Liver (tissue), 8 donors: ENCODE measurements at regions not wholly inside any gene's neighbourhood (a gene's known extent, or its start where the extent isn't known, plus 50 kb on each side); places are given as distances from the start of the nearest gene placed in this dataset.

ENCODE experiments used
- DNase-seq: peaks from one replicate; pipeline ENCODE4 v3.0.0-alpha.2; 2017; ENCODE audit warnings: low spot score
- H3K27ac ChIP-seq, 2 donors: one replicate each; pipeline ENCODE4 v1.7.0; 2013; ENCODE audit warnings: inconsistent platforms in 2 of 2, low read length in 2 of 2, control low read depth in 1 of 2, low read depth in 1 of 2, mild to moderate bottlenecking in 1 of 2
- H3K27me3 ChIP-seq, 4 donors: one replicate each; pipeline versions ENCODE4 v1.6.1 to v1.7.0; 2013; ENCODE audit warnings: low read length in 3 of 4, inconsistent platforms in 1 of 4, mild to moderate bottlenecking in 1 of 4, moderate library complexity in 1 of 4; ENCODE audit not compliant: control insufficient read depth in 4 of 4, insufficient read depth in 4 of 4
- H3K36me3 ChIP-seq, 4 donors: one replicate each; pipeline versions ENCODE4 v1.6.1 to v1.7.0; 2013; ENCODE audit warnings: low read length in 3 of 4, mild to moderate bottlenecking in 3 of 4, low read depth in 1 of 4, moderate library complexity in 1 of 4; ENCODE audit not compliant: control insufficient read depth in 4 of 4, insufficient read depth in 3 of 4
- H3K4me1 ChIP-seq, 4 donors: one replicate each; pipeline versions ENCODE4 v1.6.1 to v1.7.0; 2013; ENCODE audit warnings: low read length in 3 of 4, mild to moderate bottlenecking in 3 of 4, moderate library complexity in 1 of 4; ENCODE audit not compliant: control insufficient read depth in 4 of 4, insufficient read depth in 4 of 4
- H3K4me3 ChIP-seq, 3 donors: one replicate each; pipeline versions ENCODE4 v1.6.1 to v1.7.0; 2013; ENCODE audit warnings: low read length in 3 of 3, control low read depth in 1 of 3, low read depth in 1 of 3, mild to moderate bottlenecking in 1 of 3
- H3K9ac ChIP-seq, 2 donors: one replicate each; pipeline ENCODE4 v1.7.0; 2013; ENCODE audit warnings: low read length in 2 of 2, mild to moderate bottlenecking in 2 of 2, moderate library complexity in 2 of 2, control low read depth in 1 of 2, low read depth in 1 of 2
- H3K9me3 ChIP-seq, 4 donors: one replicate each; pipeline versions ENCODE4 v1.6.1 to v1.7.0; 2013; ENCODE audit warnings: low read length in 3 of 4; ENCODE audit not compliant: control insufficient read depth in 4 of 4
- ATF3 ChIP-seq: IDR thresholded peaks from 2 replicates; pipeline ENCODE4 v1.6.1; 2016; ENCODE audit warnings: antibody characterized with exemption
- CTCF ChIP-seq: fragments of 150-350 bp; IDR thresholded peaks from 2 replicates; pipeline ENCODE4 v1.5.1; 2017; ENCODE audit warnings: improper control_type of control experiment, low read depth, low read length; ENCODE audit not compliant: missing input control
- EGR1 ChIP-seq, 2 donors: IDR thresholded peaks; 2 replicates each; pipeline ENCODE4 v1.6.1; 2016 to 2018; ENCODE audit warnings: antibody characterized with exemption in 2 of 2, low read depth in 2 of 2
- FOXA1 ChIP-seq: IDR thresholded peaks from 2 replicates; pipeline ENCODE4 v1.6.1; 2016; ENCODE audit warnings: antibody characterized with exemption
- GABPA ChIP-seq, 2 donors: IDR thresholded peaks in 1 of 2; conservative IDR thresholded peaks in 1 of 2; 2 replicates each; pipeline ENCODE4 v1.6.1; 2016; ENCODE audit warnings: antibody characterized with exemption in 2 of 2, mild to moderate bottlenecking in 1 of 2, moderate library complexity in 1 of 2
- HNF4A ChIP-seq, 2 donors: conservative IDR thresholded peaks; 2 replicates each; pipeline ENCODE4 v1.6.1; 2016; ENCODE audit warnings: antibody characterized with exemption in 2 of 2, mild to moderate bottlenecking in 2 of 2
- HNF4G ChIP-seq: IDR thresholded peaks from 2 replicates; pipeline ENCODE4 v1.6.1; 2016; ENCODE audit warnings: antibody characterized with exemption
- JUND ChIP-seq, 2 donors: IDR thresholded peaks; 2 replicates each; pipeline ENCODE4 v1.6.1; 2016; ENCODE audit warnings: antibody characterized with exemption in 2 of 2
- MAX ChIP-seq: IDR thresholded peaks from 2 replicates; pipeline ENCODE4 v1.6.1; 2016; ENCODE audit warnings: antibody characterized with exemption
- NR2F2 ChIP-seq: IDR thresholded peaks from 2 replicates; pipeline ENCODE4 v1.6.1; 2016; ENCODE audit warnings: antibody characterized with exemption
- RAD21 ChIP-seq, 2 donors: IDR thresholded peaks; 2 replicates each; pipeline ENCODE4 v1.6.1; 2016; ENCODE audit warnings: antibody characterized with exemption in 2 of 2, mild to moderate bottlenecking in 2 of 2
- REST ChIP-seq: IDR thresholded peaks from 2 replicates; pipeline ENCODE4 v1.6.1; 2016; ENCODE audit warnings: antibody characterized with exemption, mild to moderate bottlenecking
- RXRA ChIP-seq, 2 donors: IDR thresholded peaks; 2 replicates each; pipeline ENCODE4 v1.6.1; 2017 to 2018; ENCODE audit warnings: antibody characterized with exemption in 2 of 2, mild to moderate bottlenecking in 1 of 2
- SP1 ChIP-seq: IDR thresholded peaks from 2 replicates; pipeline ENCODE4 v1.6.1; 2018; ENCODE audit warnings: antibody characterized with exemption, mild to moderate bottlenecking
- TAF1 ChIP-seq: conservative IDR thresholded peaks from 2 replicates; pipeline ENCODE4 v1.6.1; 2016; ENCODE audit warnings: antibody characterized with exemption, mild to moderate bottlenecking
- YY1 ChIP-seq: IDR thresholded peaks from 2 replicates; pipeline ENCODE4 v1.6.1; 2016; ENCODE audit warnings: antibody characterized with exemption, mild to moderate bottlenecking
- ZBTB33 ChIP-seq: IDR thresholded peaks from 2 replicates; pipeline ENCODE4 v1.6.1; 2016; ENCODE audit warnings: antibody characterized with exemption
- WGBS: extraction: QIAGEN DNeasy Blood & Tissue Kit; methylation state at CpG from one replicate; pipeline ENCODE4 v1.1.7; 2013; 5-methylcytosine and 5-hydroxymethylcytosine counted together
- donor health status: healthy.
- donor health status: healthy.
- donor health status: healthy.
- donor health status: healthy.
- donor health status: healthy.

- Histone ChIP-seq H3K4me1 (peaks cover 0 to 7% (median under 1%) of the 10 kb centered on the region in 4 donors), H3K9me3 (no peaks in the 10 kb centered on the region), H3K9ac (no peak overlapping the region), H3K27ac (no peak overlapping the region), H3K36me3 (no peaks in the 10 kb centered on the region), H3K27me3 (no peaks in the 10 kb centered on the region), H3K4me3 (peak overlapping the region in 2 of 3 donors; percentile 2 to 34)
- DNase-seq = no peak
- 84% methylated on average over 9 of the region's 9 CpGs for WGBS
- TF ChIP-seq CTCF (no peak), HNF4A (conservative IDR thresholded peaks at IDR 0.05) (peak; percentile 24 to 51)
These were observed 913.0 kb downstream of the C6orf118 start for GRCh38 chr6:164396071-164397047.

- Histone ChIP-seq H3K27ac (no peak overlapping the region), H3K36me3 (no peaks in the 10 kb centered on the region), H3K9me3 (no peaks in the 10 kb centered on the region), H3K27me3 (no peaks in the 10 kb centered on the region), H3K4me1 (no peaks in the 10 kb centered on the region), H3K4me3 (no peak overlapping the region), H3K9ac (no peak overlapping the region)
- no peak for DNase-seq
- 73% methylated on average over 1 of the region's 1 CpG for WGBS
- TF ChIP-seq HNF4G = no peak
- TF ChIP-seq EGR1 (IDR thresholded peaks at IDR 0.05; ENCODE audit: low read depth in 2 of 2) = no peak
- no peak for TF ChIP-seq CTCF
- no peak for TF ChIP-seq SP1
- no peak for TF ChIP-seq TAF1
- no peak for TF ChIP-seq JUND (IDR thresholded peaks at IDR 0.05)
- TF ChIP-seq ZBTB33 = no peak
- TF ChIP-seq RAD21 (IDR thresholded peaks at IDR 0.05) = no peak
- TF ChIP-seq ATF3 = no peak
- TF ChIP-seq YY1 = no peak
- no peak for TF ChIP-seq FOXA1
- no peak for TF ChIP-seq NR2F2
- no peak for TF ChIP-seq RXRA (IDR thresholded peaks at IDR 0.05)
- TF ChIP-seq HNF4A (conservative IDR thresholded peaks at IDR 0.05) = no peak
- TF ChIP-seq GABPA (IDR thresholded peaks at IDR 0.05 in 1 of 2, conservative IDR thresholded peaks at IDR 0.05 in 1 of 2) = no peak
- no peak for TF ChIP-seq MAX
- no peak for TF ChIP-seq REST
These were observed 929.6 kb downstream of the C6orf118 start for GRCh38 chr6:164379795-164380194.
